Stimulated activated naive CD8-positive, alpha-beta T cell treated with anti-CD3 and anti-CD28 coated beads, Interleukin-15, Interleukin-2, amounts not matched to agents 100 ng/mL and 50 ng/mL, for 24 hours (primary cell): ENCODE measurements at regions not wholly inside any gene's neighbourhood (a gene's known extent, or its start where the extent isn't known, plus 50 kb on each side); places are given as distances from the start of the nearest gene placed in this dataset.

Source experiments
- H3K27ac Mint-ChIP-seq: one replicate; pipeline ENCODE4 v1.8.0; 2021; ENCODE audit warnings: mild to moderate bottlenecking, mixed read lengths
- H3K27me3 Mint-ChIP-seq: one replicate; pipeline ENCODE4 v1.8.0; 2021; ENCODE audit warnings: mixed read lengths
- H3K36me3 Mint-ChIP-seq: one replicate; pipeline ENCODE4 v1.8.0; 2021; ENCODE audit warnings: low read depth, mixed read lengths
- H3K4me1 Mint-ChIP-seq: one replicate; pipeline ENCODE4 v1.8.0; 2021; ENCODE audit warnings: low read depth, mixed read lengths
- H3K4me3 Mint-ChIP-seq: one replicate; pipeline ENCODE4 v1.8.0; 2021; ENCODE audit warnings: mild to moderate bottlenecking, mixed read lengths
- H3K9me3 Mint-ChIP-seq: one replicate; pipeline ENCODE4 v1.8.0; 2021; ENCODE audit warnings: mixed read lengths

GRCh38 chr13:34502011-34502410, 440.1 kb upstream of the NBEA start:
- Mint-ChIP-seq H3K27me3 (no peaks in the 10 kb centered on the region), H3K36me3 (no peaks in the 10 kb centered on the region), H3K9me3 (peaks cover 4% of the 10 kb centered on the region), H3K4me1 (no peaks in the 10 kb centered on the region), H3K27ac (no peak overlapping the region), H3K4me3 (no peak overlapping the region)

DNA sequence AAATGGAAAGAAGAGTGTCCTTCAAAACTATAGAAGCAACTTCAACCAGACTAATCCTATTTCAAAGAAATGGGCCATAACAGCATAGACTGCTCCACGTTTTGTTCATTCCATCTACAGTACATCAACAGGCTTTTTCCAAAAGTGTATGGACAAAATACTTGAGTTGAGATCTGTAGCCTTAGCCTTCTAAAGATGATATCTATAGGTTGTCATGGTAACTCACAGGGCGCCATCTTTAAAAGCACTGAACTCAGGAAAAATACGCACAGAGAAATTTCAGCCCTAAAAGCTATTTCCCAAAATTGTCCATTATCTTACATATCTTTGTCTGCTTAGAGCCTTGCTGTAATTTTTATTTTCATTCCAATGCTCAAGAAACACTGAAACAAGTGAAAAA, 439.4 kb upstream of the NBEA start:
- no peaks in the 10 kb centered on the region for H3K27me3 Mint-ChIP-seq
- H3K4me1 Mint-ChIP-seq = no peaks in the 10 kb centered on the region
- H3K4me3 Mint-ChIP-seq = no peak overlapping the region
- no peak overlapping the region for H3K27ac Mint-ChIP-seq
- H3K9me3 Mint-ChIP-seq = peaks cover 4% of the 10 kb centered on the region
- no peaks in the 10 kb centered on the region for H3K36me3 Mint-ChIP-seq

GRCh38 chr13:34506796-34507195, 435.3 kb upstream of the NBEA start:
- H3K27me3 Mint-ChIP-seq = peaks cover 4% of the 10 kb centered on the region
- no peaks in the 10 kb centered on the region for H3K4me1 Mint-ChIP-seq
- no peak overlapping the region for H3K4me3 Mint-ChIP-seq
- H3K36me3 Mint-ChIP-seq = no peaks in the 10 kb centered on the region
- H3K27ac Mint-ChIP-seq = no peak overlapping the region
- H3K9me3 Mint-ChIP-seq = peaks cover 16% of the 10 kb centered on the region

GRCh38 chr13:34507630-34508029, 434.4 kb upstream of the NBEA start:
- peaks cover 17% of the 10 kb centered on the region for H3K9me3 Mint-ChIP-seq
- no peak overlapping the region for H3K4me3 Mint-ChIP-seq
- no peaks in the 10 kb centered on the region for H3K36me3 Mint-ChIP-seq
- H3K27me3 Mint-ChIP-seq = peaks cover 4% of the 10 kb centered on the region
- H3K27ac Mint-ChIP-seq = no peak overlapping the region
- H3K4me1 Mint-ChIP-seq = no peaks in the 10 kb centered on the region

DNA sequence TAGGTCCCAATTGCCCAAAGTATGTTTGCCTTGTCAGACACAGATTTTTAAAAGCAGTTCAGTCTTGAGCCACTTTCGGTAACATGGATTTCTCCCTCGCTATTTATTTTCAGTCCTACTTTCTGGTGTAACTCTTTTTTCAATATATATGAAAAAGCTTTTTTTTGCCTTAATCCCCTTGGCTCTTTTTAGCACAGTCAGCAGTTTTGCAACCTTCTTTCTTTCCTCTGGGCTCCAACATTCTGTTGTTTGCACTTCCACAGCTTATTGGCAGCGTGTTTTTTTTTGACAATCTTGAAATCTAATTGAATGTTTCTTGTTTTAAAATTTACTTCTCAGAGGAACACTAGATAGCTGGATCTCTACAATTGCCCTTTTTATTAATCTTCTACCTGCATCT, 429.3 kb upstream of the NBEA start:
- Mint-ChIP-seq H3K4me1 (no peaks in the 10 kb centered on the region), H3K4me3 (no peak overlapping the region), H3K27me3 (peaks cover 4% of the 10 kb centered on the region), H3K27ac (no peak overlapping the region), H3K36me3 (no peaks in the 10 kb centered on the region), H3K9me3 (peaks cover 23% of the 10 kb centered on the region)

DNA sequence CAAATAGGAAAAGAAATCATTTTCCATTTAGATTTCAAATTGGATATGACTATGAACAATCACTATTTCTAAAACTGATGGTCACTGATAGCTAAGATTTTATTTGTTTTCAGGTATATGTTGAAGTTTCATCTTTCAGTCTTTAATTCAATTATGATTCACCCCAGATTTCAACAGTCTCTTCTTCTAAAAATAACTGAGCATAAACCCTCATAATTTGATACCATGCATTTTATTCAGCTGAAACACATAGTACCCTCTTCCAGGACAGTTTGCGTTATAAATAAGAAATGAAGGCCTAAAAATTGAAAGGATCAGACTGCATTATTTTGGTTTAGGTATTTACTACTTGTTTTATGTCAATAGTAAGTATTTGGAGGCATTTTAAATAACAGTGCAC, 428.5 kb upstream of the NBEA start:
- Mint-ChIP-seq H3K27ac (no peak overlapping the region), H3K9me3 (peaks cover 21% of the 10 kb centered on the region), H3K27me3 (peaks cover 4% of the 10 kb centered on the region), H3K4me3 (no peak overlapping the region), H3K36me3 (no peaks in the 10 kb centered on the region), H3K4me1 (no peaks in the 10 kb centered on the region)

DNA sequence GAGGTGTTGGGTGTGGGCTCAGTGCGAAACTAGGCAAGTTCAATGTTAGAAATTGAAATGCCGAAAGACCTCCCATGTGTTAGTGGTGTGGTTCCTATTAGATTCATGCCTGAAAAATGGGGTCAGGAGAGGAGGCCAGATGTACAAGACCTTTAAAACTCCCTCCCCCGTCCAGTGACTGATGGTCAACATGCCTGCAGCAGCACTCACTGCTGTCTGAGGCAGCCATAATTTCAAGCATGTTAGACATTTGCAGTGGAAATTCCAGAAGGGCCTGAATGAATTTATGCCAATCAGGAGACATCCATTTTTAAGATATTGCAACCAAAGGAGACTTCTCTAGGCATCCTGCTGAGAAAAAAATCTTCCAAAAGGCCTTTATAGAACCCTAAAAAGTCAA, 426.9 kb upstream of the NBEA start:
- no peaks in the 10 kb centered on the region for H3K36me3 Mint-ChIP-seq
- peaks cover 2% of the 10 kb centered on the region for H3K27me3 Mint-ChIP-seq
- no peaks in the 10 kb centered on the region for H3K4me1 Mint-ChIP-seq

GRCh38 chr13:34521171-34521570, 420.9 kb upstream of the NBEA start:
- Mint-ChIP-seq H3K27me3 (no peaks in the 10 kb centered on the region), H3K36me3 (no peaks in the 10 kb centered on the region), H3K4me1 (no peaks in the 10 kb centered on the region), H3K4me3 (no peak overlapping the region), H3K27ac (no peak overlapping the region), H3K9me3 (no peaks in the 10 kb centered on the region)

More for the DNA sequence above, 426.9 kb upstream of the NBEA start:
- Mint-ChIP-seq H3K9me3 (peaks cover 12% of the 10 kb centered on the region), H3K4me3 (no peak overlapping the region), H3K27ac (no peak overlapping the region)

- Mint-ChIP-seq H3K4me3 (no peak overlapping the region), H3K4me1 (no peaks in the 10 kb centered on the region), H3K27me3 (no peaks in the 10 kb centered on the region), H3K9me3 (no peaks in the 10 kb centered on the region), H3K36me3 (no peaks in the 10 kb centered on the region), H3K27ac (no peak overlapping the region)
Observed at GRCh38 chr13:34522808-34523207, 419.3 kb upstream of the NBEA start.

- Mint-ChIP-seq H3K4me1 (no peaks in the 10 kb centered on the region), H3K27ac (no peak overlapping the region), H3K36me3 (no peaks in the 10 kb centered on the region), H3K4me3 (no peak overlapping the region), H3K9me3 (no peaks in the 10 kb centered on the region), H3K27me3 (no peaks in the 10 kb centered on the region)
Observed at GRCh38 chr13:34523406-34523805, 418.7 kb upstream of the NBEA start.

GRCh38 chr13:34533941-34534340, 408.1 kb upstream of the NBEA start:
- Mint-ChIP-seq H3K4me3 (no peak overlapping the region), H3K27ac (no peak overlapping the region), H3K9me3 (peaks cover 14% of the 10 kb centered on the region), H3K36me3 (no peaks in the 10 kb centered on the region), H3K27me3 (no peaks in the 10 kb centered on the region), H3K4me1 (no peaks in the 10 kb centered on the region)

GRCh38 chr13:34542321-34542720, 399.7 kb upstream of the NBEA start:
- no peak overlapping the region for H3K27ac Mint-ChIP-seq
- H3K4me1 Mint-ChIP-seq = no peaks in the 10 kb centered on the region
- H3K27me3 Mint-ChIP-seq = no peaks in the 10 kb centered on the region
- no peak overlapping the region for H3K4me3 Mint-ChIP-seq
- no peaks in the 10 kb centered on the region for H3K36me3 Mint-ChIP-seq
- no peaks in the 10 kb centered on the region for H3K9me3 Mint-ChIP-seq

- Mint-ChIP-seq H3K27me3 (no peaks in the 10 kb centered on the region), H3K4me1 (no peaks in the 10 kb centered on the region), H3K4me3 (no peak overlapping the region), H3K27ac (no peak overlapping the region), H3K36me3 (no peaks in the 10 kb centered on the region), H3K9me3 (no peaks in the 10 kb centered on the region)
Observed at GRCh38 chr13:34543836-34544235, 398.2 kb upstream of the NBEA start.

DNA sequence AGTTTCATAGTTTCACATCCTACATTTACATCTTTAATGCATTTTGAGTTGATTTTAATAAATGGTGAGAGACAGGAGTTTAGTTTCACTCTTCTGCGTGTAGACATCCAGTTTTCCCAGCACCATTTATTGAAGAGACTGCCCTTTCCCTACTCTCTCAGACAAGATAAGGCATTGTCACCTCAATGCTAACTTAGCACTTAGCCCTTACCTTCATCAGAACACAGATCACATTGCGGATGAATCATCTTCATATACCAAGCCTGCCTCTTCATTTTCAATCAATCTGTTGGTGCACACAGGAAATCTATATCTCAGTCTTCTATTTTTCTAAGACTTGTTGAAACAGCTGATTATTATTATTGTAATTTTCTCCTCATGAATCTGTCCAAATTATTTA, 396.6 kb upstream of the NBEA start:
- H3K36me3 Mint-ChIP-seq = no peaks in the 10 kb centered on the region
- H3K4me3 Mint-ChIP-seq = no peak overlapping the region
- no peaks in the 10 kb centered on the region for H3K4me1 Mint-ChIP-seq
- H3K27ac Mint-ChIP-seq = no peak overlapping the region
- no peaks in the 10 kb centered on the region for H3K9me3 Mint-ChIP-seq
- no peaks in the 10 kb centered on the region for H3K27me3 Mint-ChIP-seq

- Mint-ChIP-seq H3K9me3 (no peaks in the 10 kb centered on the region), H3K27me3 (no peaks in the 10 kb centered on the region), H3K4me3 (no peak overlapping the region), H3K4me1 (no peaks in the 10 kb centered on the region), H3K27ac (no peak overlapping the region), H3K36me3 (no peaks in the 10 kb centered on the region)
Observed at GRCh38 chr13:34546344-34547250, 395.5 kb upstream of the NBEA start.

DNA sequence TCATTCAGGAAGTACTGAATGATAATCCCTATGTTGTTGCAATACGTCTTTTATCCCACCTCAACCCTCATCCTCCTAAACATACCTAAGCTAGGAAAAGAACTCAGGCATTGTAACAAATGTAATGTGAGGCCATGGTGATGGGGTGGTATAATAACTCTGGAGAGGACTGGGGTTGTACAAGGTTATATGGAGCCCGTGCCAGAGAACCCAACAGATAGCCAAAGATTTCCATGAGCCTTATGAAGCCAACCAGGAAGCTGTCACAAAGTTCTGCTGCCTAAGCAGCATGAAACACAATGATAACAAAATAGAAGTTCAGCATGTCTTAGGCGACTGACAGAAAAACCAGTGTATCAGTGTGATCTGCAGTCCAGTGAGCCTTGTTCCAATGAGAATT, 394.1 kb upstream of the NBEA start:
- H3K4me3 Mint-ChIP-seq = no peak overlapping the region
- H3K4me1 Mint-ChIP-seq = no peaks in the 10 kb centered on the region
- no peaks in the 10 kb centered on the region for H3K9me3 Mint-ChIP-seq
- no peaks in the 10 kb centered on the region for H3K27me3 Mint-ChIP-seq
- H3K36me3 Mint-ChIP-seq = no peaks in the 10 kb centered on the region
- H3K27ac Mint-ChIP-seq = no peak overlapping the region
